Body of pancreas (tissue), 1 donor: ENCODE measurements at regions not wholly inside any gene's neighbourhood (a gene's known extent, or its start where the extent isn't known, plus 50 kb on each side); places are given as distances from the start of the nearest gene placed in this dataset. TPM values are rescaled to one million over a fixed set of nuclear protein-coding genes. Genes with fewer than 3 reads are reported as not detected.

Source experiments
- small RNA-seq: library from RNA; depleted of rRNA; stranded (forward); fragments of <200 nt; gene quantifications from one replicate; pipeline ENCODE3, GENCODE V24; 2016

Small RNA genes in the stretch of these regions (small RNA-seq; reads per million reads assigned to genes)
- gene RF00003: not detected
